Stomach (tissue), 4 donors: ENCODE measurements at regions not wholly inside any gene's neighbourhood (a gene's known extent, or its start where the extent isn't known, plus 50 kb on each side); places are given as distances from the start of the nearest gene placed in this dataset.

Experiments used
- POLR2A ChIP-seq, 4 donors: fragments of 450-650 bp; IDR thresholded peaks; one replicate each; pipeline ENCODE4 v1.6.1; 2016; ENCODE audit warnings: antibody characterized with exemption in 4 of 4, control low read depth in 2 of 4, mild to moderate bottlenecking in 1 of 4, moderate library complexity in 1 of 4
- POLR2AphosphoS5 ChIP-seq, 3 donors: sonication (generic); formaldehyde crosslinking; IDR thresholded peaks; one replicate each; pipeline ENCODE4 v1.6.1; 2016; ENCODE audit warnings: antibody characterized with exemption in 3 of 3
- TF ChIP-seq, protein P1 (sequence below), 7 experiments: fragments of 450-650 bp in 4 of 7; fragments of 200-600 bp in 3 of 7; sonication (generic) in 3 of 7; IDR thresholded peaks; one replicate each; pipeline ENCODE4 v1.5.1; 2016 to 2019; ENCODE audit warnings: antibody characterized with exemption in 7 of 7, control low read depth in 2 of 7, mild to moderate bottlenecking in 1 of 7

DNA sequence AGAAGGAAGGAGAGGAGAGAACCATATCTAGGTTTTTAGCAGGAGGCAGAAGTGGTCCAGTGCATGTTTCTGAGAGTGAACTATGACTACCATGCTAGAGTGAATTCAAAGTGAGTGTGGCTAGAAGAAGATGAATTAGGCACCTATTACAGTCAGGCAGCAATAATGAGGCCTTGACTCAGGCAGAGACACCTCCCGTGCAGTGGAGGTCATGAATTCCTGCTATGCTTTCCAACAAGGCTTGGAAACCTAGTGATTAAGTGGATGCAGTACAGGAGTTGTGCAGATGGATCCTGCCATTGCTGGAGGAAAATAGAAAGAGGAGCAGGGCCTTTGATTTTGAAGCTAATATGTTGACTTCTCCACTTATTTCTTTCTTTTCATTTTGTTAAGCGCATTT lies 581.5 kb downstream of the RWDD3 start:
- TF ChIP-seq, protein P1, sequence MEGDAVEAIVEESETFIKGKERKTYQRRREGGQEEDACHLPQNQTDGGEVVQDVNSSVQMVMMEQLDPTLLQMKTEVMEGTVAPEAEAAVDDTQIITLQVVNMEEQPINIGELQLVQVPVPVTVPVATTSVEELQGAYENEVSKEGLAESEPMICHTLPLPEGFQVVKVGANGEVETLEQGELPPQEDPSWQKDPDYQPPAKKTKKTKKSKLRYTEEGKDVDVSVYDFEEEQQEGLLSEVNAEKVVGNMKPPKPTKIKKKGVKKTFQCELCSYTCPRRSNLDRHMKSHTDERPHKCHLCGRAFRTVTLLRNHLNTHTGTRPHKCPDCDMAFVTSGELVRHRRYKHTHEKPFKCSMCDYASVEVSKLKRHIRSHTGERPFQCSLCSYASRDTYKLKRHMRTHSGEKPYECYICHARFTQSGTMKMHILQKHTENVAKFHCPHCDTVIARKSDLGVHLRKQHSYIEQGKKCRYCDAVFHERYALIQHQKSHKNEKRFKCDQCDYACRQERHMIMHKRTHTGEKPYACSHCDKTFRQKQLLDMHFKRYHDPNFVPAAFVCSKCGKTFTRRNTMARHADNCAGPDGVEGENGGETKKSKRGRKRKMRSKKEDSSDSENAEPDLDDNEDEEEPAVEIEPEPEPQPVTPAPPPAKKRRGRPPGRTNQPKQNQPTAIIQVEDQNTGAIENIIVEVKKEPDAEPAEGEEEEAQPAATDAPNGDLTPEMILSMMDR (IDR thresholded peaks at IDR 0.05) = no peak
- TF ChIP-seq POLR2AphosphoS5 (IDR thresholded peaks at IDR 0.05) = no peak
- no peak for TF ChIP-seq POLR2A (IDR thresholded peaks at IDR 0.05)
